ENCODE measurements at regions not wholly inside any gene's neighbourhood (a gene's known extent, or its start where the extent isn't known, plus 50 kb on each side); places are given as distances from the start of the nearest gene placed in this dataset.
"Not testable (repeated sequence)": the region's sequence is repeated elsewhere in the genome, so short reads cannot be mapped to it uniquely, and the experiment has no call there.

DNA sequence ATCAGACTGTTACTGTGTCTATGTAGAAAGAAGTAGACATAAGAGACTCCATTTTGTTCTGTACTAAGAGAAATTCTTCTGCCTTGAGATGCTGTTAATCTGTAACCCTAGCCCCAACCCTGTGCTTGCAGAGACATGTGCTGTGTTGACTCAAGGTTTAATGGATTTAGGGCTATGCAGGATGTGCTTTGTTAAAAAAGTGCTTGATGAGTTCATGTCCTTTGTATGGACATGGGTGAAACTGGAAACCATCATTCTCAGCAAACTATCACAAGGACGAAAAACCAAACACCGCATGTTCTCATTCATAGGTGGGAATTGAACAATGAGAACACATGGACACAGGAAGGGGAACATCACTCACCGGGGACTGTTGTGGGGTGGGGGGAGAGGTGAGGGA, 1398.7 kb downstream of the UQCRFS1 start:
- not testable (repeated sequence) for DNase-seq

DNA sequence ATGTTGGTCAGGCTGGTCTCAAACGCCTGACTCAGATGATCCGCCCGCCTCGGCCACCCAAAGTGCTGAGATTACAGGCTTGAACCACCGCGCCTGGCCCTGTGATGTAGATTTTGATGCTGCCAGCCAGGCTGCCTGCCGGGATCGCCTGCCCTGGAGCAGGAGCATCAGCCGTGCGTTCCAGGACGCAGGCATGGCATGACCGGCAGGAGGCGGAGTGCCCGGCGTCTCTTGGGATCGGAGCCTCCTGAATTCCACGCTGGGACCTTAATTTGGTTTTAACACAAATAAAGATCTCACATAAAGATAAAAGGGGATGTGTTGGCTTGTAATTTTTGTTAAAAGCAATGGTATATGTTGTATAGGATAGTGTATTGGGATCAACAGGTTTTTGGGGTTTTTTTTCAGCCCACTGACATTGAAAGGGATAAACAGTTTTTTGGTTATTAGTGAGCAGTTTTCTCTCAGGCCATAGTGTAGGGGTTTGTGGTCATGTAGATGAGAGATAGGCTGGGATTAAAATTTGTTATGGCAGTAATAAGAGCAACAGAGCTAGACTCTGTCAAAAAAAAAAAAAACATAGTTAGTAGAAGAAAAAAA, 1406.4 kb downstream of the UQCRFS1 start:
- DNase-seq: no peak

DNA sequence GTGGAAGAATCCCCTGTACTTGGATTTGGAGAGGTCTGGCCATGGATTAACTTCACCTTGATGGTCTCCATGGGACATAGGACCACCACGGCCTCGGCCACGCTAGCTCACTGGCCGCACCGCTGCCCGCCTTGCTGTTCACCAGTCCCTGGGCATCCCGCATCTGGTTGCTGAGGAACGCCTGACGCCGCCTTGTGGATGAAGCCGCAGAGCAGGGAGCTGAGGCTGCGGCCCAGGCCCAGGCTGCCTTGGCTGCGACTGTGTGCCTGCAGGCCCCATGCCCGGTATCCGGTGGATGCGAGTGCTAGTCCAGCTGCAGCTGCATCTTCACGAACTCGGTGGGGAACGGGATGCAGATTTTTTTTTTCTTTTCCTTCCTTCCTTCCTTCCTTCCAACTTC, 1407.1 kb downstream of the UQCRFS1 start:
- DNase-seq: no peak

DNA sequence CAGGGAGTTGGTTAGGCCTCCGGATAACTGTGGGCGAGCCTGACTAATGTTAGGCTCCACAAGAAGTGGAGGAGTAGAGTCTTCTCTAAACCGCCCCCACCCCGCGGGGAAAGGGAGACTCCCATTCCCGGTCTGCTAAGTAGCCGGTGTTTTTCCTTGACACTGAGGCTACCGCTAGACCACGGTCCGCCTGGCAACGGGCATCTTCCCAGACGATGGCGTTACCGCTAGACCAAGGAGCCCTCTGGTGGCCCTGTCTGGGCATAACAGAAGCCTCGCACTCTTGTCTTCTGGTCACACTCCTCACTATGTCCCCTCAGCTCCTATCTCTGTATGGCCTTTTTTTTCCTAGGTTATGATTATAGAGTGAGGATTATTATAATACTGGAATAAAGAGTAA, 1410.7 kb downstream of the UQCRFS1 start:
- DNase-seq: peak in 6 of 56 donors; percentile 5 to 37 (median 12)

DNA sequence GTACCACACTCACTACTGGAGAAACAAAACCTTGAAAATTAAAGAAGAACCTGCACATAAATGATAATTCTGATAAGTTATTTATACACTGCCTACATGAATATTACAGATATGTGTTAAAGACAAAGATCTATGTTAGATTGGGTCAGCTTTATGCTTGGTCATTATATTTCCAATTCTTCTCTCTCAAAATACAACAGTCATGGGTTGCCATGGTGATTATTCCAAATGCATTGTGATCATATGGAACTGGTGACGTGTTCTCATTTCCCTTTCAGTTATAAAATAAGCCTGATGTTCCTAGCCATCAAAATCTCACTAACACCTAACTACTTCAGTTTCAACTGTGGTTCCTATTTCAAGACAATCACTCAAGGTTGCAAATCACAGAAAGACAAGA, 1416.4 kb downstream of the UQCRFS1 start:
- peak in 1 of 56 donors; percentile 9 for DNase-seq

DNA sequence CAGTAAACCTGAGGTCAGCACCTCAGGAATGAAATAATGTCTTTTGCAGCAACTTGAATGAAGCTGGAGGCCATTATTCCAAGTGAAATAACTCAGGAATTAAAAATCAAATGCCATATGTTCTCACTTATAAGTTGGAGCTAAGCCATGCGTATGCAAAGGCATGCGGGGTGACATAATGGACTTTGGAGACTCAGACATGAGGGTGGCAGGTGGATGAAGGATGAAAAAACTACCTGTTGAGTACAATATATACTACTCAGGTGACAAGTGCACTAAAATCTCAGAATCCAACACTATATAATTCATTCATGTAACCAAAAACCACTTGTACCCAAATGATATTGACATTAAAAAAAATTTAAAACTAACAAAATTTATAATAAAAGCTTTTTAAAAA, 1416.9 kb downstream of the UQCRFS1 start:
- DNase-seq: no peak

DNA sequence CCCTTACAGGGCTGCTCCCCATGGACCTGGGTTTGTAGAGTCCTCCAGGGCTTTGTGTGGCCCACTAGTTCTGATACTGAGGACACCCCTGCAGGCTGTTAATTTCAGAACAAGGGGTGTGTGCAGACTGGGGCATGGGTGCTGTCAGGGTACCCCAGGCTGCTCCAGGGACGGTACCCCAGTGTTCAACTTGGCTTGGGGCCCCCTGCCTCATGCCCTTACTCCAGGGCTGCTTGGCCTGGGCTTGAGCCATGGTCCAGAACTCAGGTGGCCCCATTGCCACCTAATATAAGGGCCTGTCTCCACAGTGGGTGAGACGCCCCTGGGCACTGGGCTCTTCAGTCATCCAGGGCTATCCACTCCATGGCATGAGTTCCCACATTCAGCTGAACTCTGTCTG, 1417.6 kb downstream of the UQCRFS1 start:
- no peak for DNase-seq

DNA sequence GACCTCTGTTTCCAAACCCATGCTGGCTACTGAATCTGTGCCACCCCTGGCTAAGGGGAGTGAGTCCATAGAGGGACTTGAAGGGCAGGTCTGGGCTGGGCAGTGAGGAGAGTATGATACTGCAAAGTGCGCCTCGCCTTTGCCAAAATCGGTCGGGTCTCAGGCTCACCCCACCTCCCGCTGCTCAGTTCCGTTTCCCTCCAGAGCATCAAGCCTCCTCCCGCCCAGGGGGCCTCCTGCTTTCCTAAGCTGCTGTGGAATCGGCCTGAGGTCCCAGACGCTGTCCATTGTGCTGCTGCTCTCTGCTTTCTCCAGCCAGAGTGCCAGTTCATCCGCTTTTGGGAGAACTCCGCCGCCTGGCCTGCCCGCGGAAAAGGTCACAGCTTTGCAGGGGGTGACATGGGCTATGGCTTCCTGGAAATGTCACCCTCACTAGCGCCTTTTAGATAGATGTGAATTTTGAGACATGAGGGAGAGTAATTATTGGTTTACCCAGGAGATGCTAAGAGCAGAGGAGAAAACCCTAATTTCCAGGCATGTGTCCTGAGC, 1418.4 kb downstream of the UQCRFS1 start:
- peak in 4 of 56 donors; percentile 27 to 50 (median 36) for DNase-seq

DNA sequence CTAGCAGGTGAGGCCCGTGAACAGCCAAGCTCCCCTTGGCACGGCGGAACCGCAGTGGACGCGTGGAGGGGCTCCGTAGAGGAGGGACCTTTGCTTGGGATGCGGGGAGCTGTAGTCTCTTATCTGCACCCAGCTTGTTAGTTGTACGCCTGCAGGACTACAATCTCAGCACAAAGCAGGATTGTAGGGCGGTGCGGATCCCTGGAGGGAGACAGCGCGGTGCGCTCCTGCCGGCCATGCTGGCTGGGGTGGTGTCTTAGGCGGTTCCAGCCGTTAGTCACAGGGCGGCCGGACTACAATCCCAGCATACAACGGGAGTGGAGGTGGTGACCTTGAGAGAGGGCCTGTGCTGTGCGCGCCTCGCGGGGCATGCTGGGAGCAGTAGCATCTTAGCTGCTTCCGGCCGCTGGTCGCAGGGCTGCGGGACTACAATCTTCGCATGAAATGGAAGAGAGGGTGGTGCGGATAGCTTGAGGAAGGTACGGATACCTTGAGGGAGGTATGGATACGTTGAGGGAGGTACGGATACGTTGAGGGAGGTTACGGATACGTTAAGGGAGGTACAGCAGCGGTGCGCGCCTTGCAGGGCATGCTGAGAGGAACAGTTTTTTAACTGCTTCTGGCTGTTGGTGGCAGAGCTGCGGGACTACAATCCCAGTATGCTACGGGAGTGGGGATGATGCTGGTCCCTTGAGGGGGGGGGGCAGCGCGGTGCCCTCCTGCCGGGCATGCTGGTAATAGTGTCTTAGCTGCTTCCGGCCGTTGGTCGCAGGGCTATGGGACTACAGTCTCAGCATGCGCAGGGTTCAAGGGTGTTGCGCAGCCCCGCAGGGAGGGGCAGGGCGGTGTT, 1419.1 kb downstream of the UQCRFS1 start:
- DNase-seq: peak; percentile 74 to 97 (median 92)

DNA sequence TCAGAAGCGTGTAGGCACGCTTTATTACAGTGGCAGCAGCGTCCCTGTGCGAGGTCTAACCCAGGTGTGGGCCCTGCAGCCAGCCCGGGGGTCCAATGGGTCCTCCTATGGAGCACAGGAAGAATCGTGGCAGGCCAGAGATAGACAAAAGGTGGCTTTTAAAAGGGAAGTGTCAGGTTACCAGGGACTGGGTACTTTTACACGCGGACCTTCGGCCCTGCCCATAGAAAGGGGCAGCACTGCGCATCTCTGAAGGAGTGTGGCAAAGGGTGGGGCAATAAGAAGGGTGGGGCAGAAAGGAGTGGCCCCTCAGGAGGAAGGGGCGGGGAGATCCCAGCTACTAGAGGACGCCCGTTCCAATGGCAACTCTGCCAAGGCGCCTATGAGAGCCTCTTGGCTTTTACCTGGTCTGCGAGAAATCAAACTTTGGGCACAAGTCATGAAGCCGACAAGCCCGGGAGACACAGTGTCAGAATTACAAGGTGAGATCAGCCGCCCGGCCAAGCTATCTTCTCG, 1419.8 kb downstream of the UQCRFS1 start:
- DNase-seq: peak in 22 of 56 donors; percentile 19 to 90 (median 72)

DNA sequence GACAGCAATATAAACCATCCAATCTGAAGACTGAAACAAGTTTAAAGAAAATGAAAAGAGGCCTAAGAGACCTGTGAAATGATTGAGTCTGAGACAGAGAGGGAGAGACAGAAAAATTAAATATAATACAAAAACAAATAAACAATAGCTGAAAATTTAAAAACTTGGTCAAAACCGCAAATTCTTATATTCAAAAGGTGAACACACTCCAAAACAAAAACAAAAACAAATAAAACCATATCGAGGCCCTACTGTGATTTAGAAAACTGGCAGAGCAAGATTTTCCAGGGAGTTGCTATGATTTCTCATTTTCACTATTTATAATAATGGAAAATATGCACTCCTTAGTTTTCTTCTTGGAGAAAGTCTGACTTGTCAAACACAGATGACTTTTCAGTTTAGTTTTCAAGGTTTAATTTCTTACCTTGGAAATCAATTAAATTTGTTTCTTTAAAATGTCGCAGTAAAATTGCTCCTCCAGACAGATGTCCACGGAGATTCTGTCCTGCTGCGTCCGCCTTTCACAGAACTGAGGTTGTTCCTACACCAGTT, 1420.3 kb downstream of the UQCRFS1 start:
- DNase-seq: no peak

DNA sequence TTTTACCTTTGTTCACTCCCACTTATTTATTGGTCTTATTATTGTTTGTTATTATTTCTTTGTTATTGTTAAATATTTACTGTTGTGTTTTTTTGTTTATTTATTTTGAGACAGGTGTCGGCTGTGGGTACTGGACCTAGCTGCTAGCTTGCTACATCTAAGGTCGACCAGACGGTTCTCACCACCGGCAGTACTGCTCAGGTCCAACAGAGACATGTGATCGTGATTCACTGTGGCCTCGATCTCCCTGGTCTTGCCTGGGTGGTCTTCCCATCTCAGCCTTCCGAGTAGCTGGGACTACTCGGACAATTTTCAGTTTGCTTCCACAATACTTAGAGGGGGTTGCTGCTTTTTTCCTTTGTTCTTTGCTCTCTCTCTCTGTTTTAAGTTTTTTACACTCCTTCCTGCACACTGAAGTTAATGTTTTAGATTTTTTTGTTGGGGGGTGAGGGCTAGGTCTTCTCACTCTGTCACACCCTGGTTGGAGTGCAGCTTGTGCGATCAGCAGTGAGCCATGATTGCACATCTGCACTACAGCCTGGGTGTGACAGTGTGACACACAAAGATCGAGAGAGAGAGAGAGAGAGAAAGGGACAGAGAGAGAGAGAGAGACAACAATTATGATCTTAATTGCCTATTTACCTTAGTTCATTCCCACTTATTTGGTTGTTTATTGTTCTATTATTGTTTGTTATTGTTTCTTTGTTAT, 1432.4 kb downstream of the UQCRFS1 start:
- no peak for DNase-seq

DNA sequence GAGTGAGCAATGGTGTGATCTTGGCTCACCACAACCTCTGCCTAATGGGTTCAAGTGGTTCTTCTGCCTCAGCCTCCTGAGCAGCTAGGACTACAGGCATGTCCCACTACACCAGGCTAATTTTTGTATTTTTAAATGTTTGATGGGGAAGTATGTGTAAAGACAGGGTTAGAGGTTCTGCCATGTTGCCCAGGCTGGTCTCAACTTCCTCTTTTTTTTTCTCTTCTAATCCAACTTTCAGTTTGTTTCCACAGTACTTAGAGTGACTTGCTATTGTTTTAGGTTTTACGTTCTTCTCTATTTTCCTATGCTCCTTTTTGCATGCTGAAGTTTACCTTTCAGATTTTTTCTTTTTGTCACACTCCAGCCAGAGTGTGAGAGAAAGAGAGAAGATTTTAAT, 1433.0 kb downstream of the UQCRFS1 start:
- no peak for DNase-seq

DNA sequence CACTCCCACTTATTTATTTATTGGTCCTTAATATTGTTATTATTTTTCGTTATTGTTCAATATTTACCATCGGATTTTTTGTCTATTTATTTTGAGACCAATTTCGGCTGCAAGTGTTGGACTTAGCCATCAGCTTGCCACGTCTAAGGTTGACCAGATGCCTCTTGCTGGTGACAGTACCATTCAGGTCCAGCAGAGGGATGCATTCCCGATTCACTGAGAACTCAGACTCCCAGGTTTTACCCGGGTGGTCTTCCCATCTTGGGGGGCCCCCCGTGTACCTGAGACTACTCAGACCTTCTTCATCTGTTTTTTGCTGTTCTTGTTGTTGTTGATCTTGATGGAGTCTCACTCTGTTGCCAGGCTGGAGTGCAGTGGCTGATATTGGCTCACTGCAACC, 1435.2 kb downstream of the UQCRFS1 start:
- no peak for DNase-seq

DNA sequence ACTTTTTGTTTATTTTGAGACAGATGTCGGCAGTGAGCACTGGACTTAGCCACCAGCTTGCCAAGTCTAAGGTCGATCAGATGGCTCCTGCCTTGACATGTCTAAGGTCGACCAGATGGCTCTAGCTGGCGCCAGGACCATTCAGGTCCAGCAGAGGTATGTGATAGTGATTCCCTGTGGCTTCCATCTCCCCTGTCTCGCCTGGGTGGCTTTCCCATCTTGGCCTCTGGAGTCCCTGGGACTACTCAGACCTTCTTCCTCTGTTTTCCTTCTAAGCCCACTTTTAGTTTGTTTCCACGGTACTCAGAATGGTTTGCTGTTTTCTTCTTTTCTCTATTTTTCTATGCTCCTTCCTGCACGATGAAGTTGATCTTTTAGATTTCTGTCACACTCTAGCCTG, 1435.7 kb downstream of the UQCRFS1 start:
- no peak for DNase-seq

DNA sequence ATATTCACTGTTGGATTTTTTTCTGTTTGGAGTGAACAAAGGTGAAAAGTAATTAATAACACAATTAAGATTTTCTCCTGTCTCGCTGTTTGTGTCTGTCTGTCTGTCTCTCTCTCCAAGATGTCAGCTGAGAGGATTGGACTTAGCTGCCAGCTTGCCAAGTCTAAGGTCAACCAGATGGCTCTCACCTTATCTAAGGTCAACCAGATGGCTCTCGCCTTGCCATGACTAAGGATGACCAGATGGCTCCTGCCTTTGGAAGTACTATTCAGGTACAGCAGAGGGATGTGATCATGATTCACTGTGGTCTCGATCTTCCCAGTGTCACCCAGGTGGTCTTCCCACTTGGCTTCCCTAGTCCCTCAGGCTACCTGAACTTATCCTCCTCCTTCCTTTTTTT, 1436.4 kb downstream of the UQCRFS1 start:
- no peak for DNase-seq

DNA sequence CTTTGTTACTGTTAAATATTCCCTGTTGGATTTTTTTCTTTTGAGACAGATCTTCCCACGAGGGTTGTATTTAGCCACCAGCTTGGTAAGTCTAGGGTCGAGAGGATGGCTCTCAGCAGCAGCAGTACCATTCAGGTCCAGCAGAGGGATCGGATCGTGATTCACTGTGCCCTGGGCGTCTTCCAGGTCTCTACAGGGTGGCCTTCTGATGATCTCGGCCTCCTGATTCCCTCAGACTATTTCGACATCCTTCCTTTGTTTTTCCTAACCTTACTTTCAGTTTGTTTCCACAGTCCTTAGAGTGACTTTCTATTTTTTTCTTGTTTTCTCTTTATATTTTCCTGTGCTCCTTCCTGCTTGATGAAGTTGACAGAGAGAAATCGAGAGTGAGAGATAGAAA, 1436.9 kb downstream of the UQCRFS1 start:
- no peak for DNase-seq

DNA sequence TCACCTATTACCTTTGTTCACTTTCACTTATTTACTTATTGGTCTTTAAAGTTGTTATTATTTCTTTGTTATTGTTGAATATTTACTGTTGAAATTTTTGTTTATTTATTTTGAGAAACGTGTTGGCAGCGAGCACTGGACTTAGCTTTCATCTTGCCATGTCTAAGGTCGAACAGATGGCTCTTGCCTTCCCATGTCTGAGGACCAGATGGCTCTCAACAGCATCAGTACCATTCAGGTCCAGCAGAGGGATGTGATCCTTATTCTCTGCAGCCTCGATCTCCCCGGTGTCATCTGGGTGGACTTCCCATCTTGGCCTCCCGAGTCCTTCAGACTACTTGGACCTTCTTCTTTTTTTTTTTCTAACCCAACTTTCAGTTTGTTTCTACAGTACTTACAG, 1437.6 kb downstream of the UQCRFS1 start:
- DNase-seq: no peak

DNA sequence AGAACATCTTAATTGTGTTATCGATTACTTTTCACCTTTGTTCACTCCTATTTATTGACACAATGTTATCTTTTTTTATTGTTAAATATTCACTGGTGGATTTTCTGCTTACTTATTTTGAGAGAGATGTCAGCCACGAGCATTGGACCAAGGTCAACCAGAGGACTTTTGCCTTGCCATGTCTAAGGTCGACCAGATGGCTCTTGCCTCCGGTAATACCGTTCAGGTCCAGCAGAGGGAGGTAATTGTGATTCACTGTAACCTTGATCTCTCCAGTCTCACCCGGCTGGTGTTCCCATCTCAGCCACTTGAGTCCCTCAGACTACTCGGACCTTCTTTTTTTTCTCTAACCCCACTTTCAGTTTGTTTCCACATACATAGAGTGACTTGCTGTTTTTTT, 1438.1 kb downstream of the UQCRFS1 start:
- DNase-seq: no peak

DNA sequence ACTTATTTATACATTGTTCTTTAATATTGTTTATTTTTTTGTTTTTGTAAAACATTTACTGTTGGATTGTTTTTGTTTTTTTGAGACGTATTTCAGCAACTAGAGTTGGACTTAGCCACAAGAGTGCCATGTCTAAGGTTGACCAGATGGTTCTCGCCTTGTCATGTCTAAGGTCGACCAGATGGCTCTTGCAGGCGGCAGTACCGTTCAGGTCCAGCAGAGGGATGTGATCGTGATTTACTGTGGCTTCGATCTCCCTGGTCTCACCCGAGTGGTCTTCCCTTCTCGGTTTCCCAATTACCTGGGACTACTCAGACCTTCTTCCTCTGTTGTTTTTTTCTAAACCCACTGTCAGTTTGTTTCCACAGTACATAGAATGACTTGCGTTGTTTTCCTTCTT, 1438.6 kb downstream of the UQCRFS1 start:
- DNase-seq: no peak

DNA sequence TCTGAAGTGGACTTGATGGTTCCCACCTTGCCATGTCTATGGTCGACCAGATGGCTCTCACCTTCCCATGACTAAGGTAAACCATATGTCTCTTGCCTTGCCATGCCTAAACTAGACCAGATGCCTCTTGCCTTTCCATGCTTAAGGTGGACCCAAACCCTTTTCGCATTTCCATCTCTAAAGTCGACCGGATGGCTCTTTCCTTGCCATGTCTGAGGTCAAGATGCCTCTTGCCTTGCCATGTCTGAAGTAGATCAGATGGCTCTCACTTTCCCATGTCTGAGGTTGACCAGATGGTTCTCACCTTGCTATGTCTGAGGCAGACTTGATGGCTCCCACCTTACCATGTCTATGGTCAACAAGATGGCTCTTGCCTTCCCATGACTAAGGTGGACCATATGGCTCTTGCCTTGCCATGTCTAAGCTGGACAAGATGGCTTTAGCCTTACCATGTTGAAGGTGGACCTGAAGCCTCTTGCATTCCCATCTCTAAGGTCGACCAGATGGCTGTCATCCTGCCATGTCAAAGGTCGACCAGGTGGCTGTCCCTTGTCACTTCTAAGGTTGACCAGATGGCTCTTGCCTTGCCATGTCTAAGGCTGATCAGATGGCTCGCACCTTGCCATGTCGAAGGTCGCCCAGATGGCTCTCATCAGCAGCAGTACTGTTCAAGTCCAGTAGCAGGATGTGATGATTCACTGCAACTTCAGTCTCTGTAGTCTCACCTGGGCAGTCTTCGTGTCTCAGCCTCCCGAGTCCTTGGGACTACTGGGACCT, 1439.4 kb downstream of the UQCRFS1 start:
- no peak for DNase-seq

Measured in amygdala (tissue), 56 donors.